Type B pancreatic cell (in vitro differentiated cells): ENCODE measurements at regions not wholly inside any gene's neighbourhood (a gene's known extent, or its start where the extent isn't known, plus 50 kb on each side); places are given as distances from the start of the nearest gene placed in this dataset.

ENCODE experiments used
- DNase-seq: peaks from one replicate; pipeline ENCODE4 v3.0.0; 2021; ENCODE audit warnings: mixed read lengths; ENCODE audit not compliant: unreplicated experiment; ENCODE audit errors: extremely low spot score
- H3K27ac Mint-ChIP-seq: 2 replicates; pipeline ENCODE4 v1.8.0; 2021; ENCODE audit warnings: mild to moderate bottlenecking, mixed read lengths
- H3K27me3 Mint-ChIP-seq: 2 replicates; pipeline ENCODE4 v1.8.0; 2021; ENCODE audit warnings: mixed read lengths
- H3K36me3 Mint-ChIP-seq: 2 replicates; pipeline ENCODE4 v1.8.0; 2021; ENCODE audit warnings: mixed read lengths
- H3K4me1 Mint-ChIP-seq: one replicate; pipeline ENCODE4 v1.8.0; 2021; ENCODE audit warnings: mixed read lengths; ENCODE audit not compliant: unreplicated experiment
- H3K4me3 Mint-ChIP-seq: 2 replicates; pipeline ENCODE4 v1.8.0; 2021; ENCODE audit warnings: mild to moderate bottlenecking, mixed read lengths
- H3K9me3 Mint-ChIP-seq: 2 replicates; pipeline ENCODE4 v1.8.0; 2021; ENCODE audit warnings: mixed read lengths
- CTCF ChIP-seq: fragments of 200-600 bp; sonication (generic); conservative IDR thresholded peaks from 2 replicates; pipeline ENCODE4 v1.5.0; 2021; ENCODE audit warnings: antibody characterized with exemption, mild to moderate bottlenecking

- no peak overlapping the region for H3K4me3 Mint-ChIP-seq
- H3K4me1 Mint-ChIP-seq = no peaks in the 10 kb centered on the region
- DNase-seq = no peak
- no peak overlapping the region for H3K27ac Mint-ChIP-seq
- no peaks in the 10 kb centered on the region for H3K9me3 Mint-ChIP-seq
- H3K36me3 Mint-ChIP-seq = no peaks in the 10 kb centered on the region
- TF ChIP-seq CTCF = no peak
- peaks cover 35% of the 10 kb centered on the region for H3K27me3 Mint-ChIP-seq
Measured at GRCh38 chr9:84450029-84450428, 109.5 kb upstream of the SLC28A3 start.

GRCh38 chr9:84456527-84456926 is 116.0 kb upstream of the SLC28A3 start:
- H3K36me3 Mint-ChIP-seq = no peaks in the 10 kb centered on the region
- no peak overlapping the region for H3K27ac Mint-ChIP-seq
- no peak for DNase-seq
- no peaks in the 10 kb centered on the region for H3K9me3 Mint-ChIP-seq
- H3K4me3 Mint-ChIP-seq = no peak overlapping the region
- no peak for TF ChIP-seq CTCF
- no peaks in the 10 kb centered on the region for H3K4me1 Mint-ChIP-seq
- peaks cover 17% of the 10 kb centered on the region for H3K27me3 Mint-ChIP-seq

DNA sequence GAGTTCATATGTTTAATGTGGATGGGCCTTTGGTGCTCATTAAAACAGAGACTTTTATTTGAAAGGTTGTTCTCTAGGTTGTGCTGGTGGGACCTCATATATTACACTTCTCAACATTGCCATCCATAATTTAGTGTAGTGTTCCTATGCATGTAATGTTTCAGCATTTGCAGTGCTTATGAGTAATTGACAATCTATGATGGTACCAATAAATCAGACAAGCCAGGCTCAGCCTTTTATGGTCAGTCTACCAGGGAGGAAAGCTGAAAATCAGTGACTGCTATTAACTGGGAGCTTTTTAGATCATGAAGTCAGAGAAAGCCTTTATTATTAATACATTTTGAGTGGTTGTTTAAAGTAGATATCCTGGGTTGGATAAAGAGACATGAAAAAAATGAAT is 120.1 kb upstream of the SLC28A3 start:
- Mint-ChIP-seq H3K36me3 (no peaks in the 10 kb centered on the region), H3K27ac (no peak overlapping the region), H3K4me3 (no peak overlapping the region), H3K27me3 (no peaks in the 10 kb centered on the region), H3K4me1 (no peaks in the 10 kb centered on the region), H3K9me3 (no peaks in the 10 kb centered on the region)
- TF ChIP-seq CTCF = no peak
- no peak for DNase-seq

DNA sequence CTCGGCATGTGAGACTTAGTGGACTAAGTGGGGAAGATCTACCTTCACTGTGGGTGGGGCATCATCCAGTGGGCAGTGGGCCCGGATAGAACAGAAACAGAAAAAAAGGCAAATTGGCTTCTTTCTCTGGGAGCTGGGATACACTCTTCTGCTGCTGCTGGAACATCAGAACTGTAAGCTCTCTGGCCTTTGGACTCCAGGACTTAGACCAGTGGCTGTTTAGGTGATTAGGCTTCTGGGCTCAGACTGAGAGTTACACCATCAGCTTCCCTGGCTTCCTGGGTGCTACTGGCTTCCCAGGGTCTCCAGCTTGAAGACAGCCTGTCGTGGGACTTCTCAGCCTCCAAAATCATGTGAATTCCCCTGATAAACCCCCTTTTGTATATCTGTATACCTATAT is 122.7 kb upstream of the SLC28A3 start:
- no peaks in the 10 kb centered on the region for H3K27me3 Mint-ChIP-seq
- H3K4me1 Mint-ChIP-seq = no peaks in the 10 kb centered on the region
- H3K4me3 Mint-ChIP-seq = no peak overlapping the region
- H3K36me3 Mint-ChIP-seq = no peaks in the 10 kb centered on the region
- no peak for DNase-seq
- no peak overlapping the region for H3K27ac Mint-ChIP-seq
- no peak for TF ChIP-seq CTCF
- no peaks in the 10 kb centered on the region for H3K9me3 Mint-ChIP-seq

GRCh38 chr9:84466580-84467285 is 126.2 kb upstream of the SLC28A3 start:
- H3K4me1 Mint-ChIP-seq = peaks cover under 1% of the 10 kb centered on the region
- H3K9me3 Mint-ChIP-seq = no peaks in the 10 kb centered on the region
- no peak overlapping the region for H3K4me3 Mint-ChIP-seq
- TF ChIP-seq CTCF = no peak
- H3K27ac Mint-ChIP-seq = no peak overlapping the region
- no peaks in the 10 kb centered on the region for H3K27me3 Mint-ChIP-seq
- no peaks in the 10 kb centered on the region for H3K36me3 Mint-ChIP-seq
- no peak for DNase-seq

DNA sequence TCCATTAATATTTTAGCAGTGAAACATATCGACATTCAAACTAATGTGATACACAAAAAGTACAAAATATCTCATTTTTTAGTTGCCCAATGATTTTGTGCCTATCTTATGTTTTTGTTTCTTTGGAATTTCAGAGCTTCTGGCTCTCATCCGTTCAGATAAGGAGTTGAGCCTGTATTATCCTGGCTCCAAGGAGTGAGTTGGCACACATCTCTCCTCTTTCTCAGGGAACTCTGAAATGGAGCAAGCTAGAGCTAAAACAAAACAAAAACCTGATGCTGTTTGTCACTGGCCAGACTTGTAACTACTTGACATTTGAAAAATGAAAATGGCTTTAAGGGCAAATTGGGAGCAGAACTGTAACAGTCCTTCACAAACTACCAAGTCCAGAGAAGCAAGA is 131.3 kb upstream of the SLC28A3 start:
- TF ChIP-seq CTCF = no peak
- H3K4me3 Mint-ChIP-seq = no peak overlapping the region
- no peaks in the 10 kb centered on the region for H3K36me3 Mint-ChIP-seq
- no peak for DNase-seq
- H3K4me1 Mint-ChIP-seq = peaks cover 5% of the 10 kb centered on the region
- H3K27me3 Mint-ChIP-seq = no peaks in the 10 kb centered on the region
- H3K9me3 Mint-ChIP-seq = peaks cover 11% of the 10 kb centered on the region
- no peak overlapping the region for H3K27ac Mint-ChIP-seq
